ENCODE measurements at regions not wholly inside any gene's neighbourhood (a gene's known extent, or its start where the extent isn't known, plus 50 kb on each side); places are given as distances from the start of the nearest gene placed in this dataset.

GRCh38 chr3:34183114-34183513, 384.7 kb downstream of the PDCD6IP start:
- H3K27me3 Mint-ChIP-seq (ENCODE audit: low read depth): no peaks in the 10 kb centered on the region
- no peaks in the 10 kb centered on the region for H3K4me1 Mint-ChIP-seq
- no peaks in the 10 kb centered on the region for H3K9me3 Mint-ChIP-seq
- no peak overlapping the region for H3K4me3 Mint-ChIP-seq
- H3K36me3 Mint-ChIP-seq (ENCODE audit: low read depth): no peaks in the 10 kb centered on the region
- H3K27ac Mint-ChIP-seq (ENCODE audit: unreplicated experiment): no peak overlapping the region
- no peak for DNase-seq (ENCODE audit: low read depth, low spot score)
- TF ChIP-seq, protein P1, sequence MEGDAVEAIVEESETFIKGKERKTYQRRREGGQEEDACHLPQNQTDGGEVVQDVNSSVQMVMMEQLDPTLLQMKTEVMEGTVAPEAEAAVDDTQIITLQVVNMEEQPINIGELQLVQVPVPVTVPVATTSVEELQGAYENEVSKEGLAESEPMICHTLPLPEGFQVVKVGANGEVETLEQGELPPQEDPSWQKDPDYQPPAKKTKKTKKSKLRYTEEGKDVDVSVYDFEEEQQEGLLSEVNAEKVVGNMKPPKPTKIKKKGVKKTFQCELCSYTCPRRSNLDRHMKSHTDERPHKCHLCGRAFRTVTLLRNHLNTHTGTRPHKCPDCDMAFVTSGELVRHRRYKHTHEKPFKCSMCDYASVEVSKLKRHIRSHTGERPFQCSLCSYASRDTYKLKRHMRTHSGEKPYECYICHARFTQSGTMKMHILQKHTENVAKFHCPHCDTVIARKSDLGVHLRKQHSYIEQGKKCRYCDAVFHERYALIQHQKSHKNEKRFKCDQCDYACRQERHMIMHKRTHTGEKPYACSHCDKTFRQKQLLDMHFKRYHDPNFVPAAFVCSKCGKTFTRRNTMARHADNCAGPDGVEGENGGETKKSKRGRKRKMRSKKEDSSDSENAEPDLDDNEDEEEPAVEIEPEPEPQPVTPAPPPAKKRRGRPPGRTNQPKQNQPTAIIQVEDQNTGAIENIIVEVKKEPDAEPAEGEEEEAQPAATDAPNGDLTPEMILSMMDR (conservative IDR thresholded peaks at IDR 0.05): no peak

DNA sequence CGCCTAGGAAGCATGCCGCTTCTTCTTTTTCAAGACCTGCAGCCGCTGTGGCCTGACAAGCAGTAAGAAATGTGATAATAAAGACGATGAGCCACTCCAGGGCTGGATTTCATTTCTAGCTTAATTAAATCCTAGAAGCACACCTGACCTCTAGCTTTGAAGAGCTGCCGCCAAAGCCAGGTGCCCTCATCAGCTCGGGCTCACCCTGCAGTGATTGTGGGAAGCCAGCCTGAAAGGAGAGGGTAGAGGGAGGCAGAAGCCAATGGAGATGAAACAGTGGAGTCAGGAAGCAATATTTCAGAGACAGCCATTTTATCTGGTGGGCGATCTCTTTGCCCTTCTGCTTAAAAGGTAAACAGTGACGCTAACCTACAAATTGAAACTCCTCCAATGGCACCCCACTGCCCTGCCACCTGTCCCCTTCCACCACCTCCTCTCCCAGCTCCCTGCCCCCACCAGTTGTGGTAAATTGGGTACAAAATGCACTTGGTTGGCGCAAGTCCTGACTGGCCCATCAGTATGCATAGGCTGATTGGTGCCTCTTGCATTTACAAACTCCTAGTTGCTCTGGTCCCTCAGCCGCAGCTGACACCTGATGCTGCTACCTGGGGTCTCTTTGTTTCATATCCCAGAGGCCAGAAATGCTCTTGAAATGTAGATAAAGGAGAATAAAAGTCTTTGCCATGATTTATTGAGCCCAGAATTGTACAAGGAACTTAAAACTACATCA, 385.3 kb downstream of the PDCD6IP start:
- Mint-ChIP-seq H3K4me1 (no peaks in the 10 kb centered on the region), H3K9me3 (no peaks in the 10 kb centered on the region), H3K4me3 (no peak overlapping the region), H3K27ac (ENCODE audit: unreplicated experiment) (no peak overlapping the region), H3K27me3 (ENCODE audit: low read depth) (no peaks in the 10 kb centered on the region), H3K36me3 (ENCODE audit: low read depth) (no peaks in the 10 kb centered on the region)
- TF ChIP-seq, protein P1 (conservative IDR thresholded peaks at IDR 0.05): no peak
- no peak for DNase-seq (ENCODE audit: low read depth, low spot score)

DNA sequence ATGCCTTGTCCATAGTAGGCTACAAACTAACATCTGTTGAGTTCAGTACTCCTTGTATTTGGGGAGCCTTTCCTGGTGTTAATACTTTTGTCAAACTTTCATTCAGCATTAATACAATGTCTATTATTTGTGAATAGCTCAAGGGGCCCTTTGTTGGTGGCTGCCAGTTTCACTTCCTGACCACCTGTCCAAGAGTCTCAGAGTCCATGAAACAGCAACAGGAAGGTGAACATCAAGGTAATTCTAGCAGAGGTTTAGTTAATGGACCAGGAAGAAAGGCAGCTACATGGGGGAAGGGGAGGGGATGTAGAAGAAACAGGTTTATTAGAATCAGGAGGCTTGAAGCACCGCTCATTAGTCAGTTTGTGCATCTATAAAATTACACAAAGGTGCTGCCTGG, 386.9 kb downstream of the PDCD6IP start:
- Mint-ChIP-seq H3K4me3 (no peak overlapping the region), H3K4me1 (no peaks in the 10 kb centered on the region), H3K9me3 (no peaks in the 10 kb centered on the region), H3K27me3 (ENCODE audit: low read depth) (no peaks in the 10 kb centered on the region), H3K27ac (ENCODE audit: unreplicated experiment) (no peak overlapping the region), H3K36me3 (ENCODE audit: low read depth) (no peaks in the 10 kb centered on the region)
- TF ChIP-seq, protein P1 (conservative IDR thresholded peaks at IDR 0.05): no peak
- no peak for DNase-seq (ENCODE audit: low read depth, low spot score)

DNA sequence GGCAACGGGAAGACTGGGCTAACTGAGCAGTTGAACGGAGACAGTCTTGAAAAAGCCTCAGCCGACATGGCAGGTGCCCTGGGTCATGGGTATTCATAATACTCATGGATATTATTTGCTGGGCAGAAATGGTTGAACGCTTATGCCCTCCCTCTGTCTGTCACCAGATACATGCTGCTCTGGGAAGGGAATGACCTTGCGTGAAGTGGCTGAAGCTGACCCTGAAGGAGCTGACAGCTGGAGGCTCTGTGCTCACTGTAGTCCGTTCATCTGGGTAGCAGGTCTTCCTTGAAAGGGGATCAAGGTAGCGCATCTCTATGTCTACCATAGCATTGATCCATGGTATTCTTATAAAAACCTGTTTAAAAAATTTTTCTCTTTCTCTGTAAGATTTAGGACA, 390.7 kb downstream of the PDCD6IP start:
- no peaks in the 10 kb centered on the region for H3K27me3 Mint-ChIP-seq (ENCODE audit: low read depth)
- no peak overlapping the region for H3K4me3 Mint-ChIP-seq
- TF ChIP-seq, protein P1 (conservative IDR thresholded peaks at IDR 0.05): no peak
- H3K27ac Mint-ChIP-seq (ENCODE audit: unreplicated experiment): no peak overlapping the region
- no peaks in the 10 kb centered on the region for H3K9me3 Mint-ChIP-seq
- no peaks in the 10 kb centered on the region for H3K36me3 Mint-ChIP-seq (ENCODE audit: low read depth)
- peaks cover 6% of the 10 kb centered on the region for H3K4me1 Mint-ChIP-seq
- DNase-seq (ENCODE audit: low read depth, low spot score): no peak

GRCh38 chr3:34196914-34197313, 398.5 kb downstream of the PDCD6IP start:
- Mint-ChIP-seq H3K4me1 (peaks cover 6% of the 10 kb centered on the region), H3K9me3 (no peaks in the 10 kb centered on the region), H3K4me3 (no peak overlapping the region), H3K27ac (ENCODE audit: unreplicated experiment) (no peak overlapping the region), H3K36me3 (ENCODE audit: low read depth) (no peaks in the 10 kb centered on the region), H3K27me3 (ENCODE audit: low read depth) (no peaks in the 10 kb centered on the region)
- no peak for DNase-seq (ENCODE audit: low read depth, low spot score)
- TF ChIP-seq, protein P1 (conservative IDR thresholded peaks at IDR 0.05): no peak
